Testis (tissue), 2 donors: ENCODE measurements at regions not wholly inside any gene's neighbourhood (a gene's known extent, or its start where the extent isn't known, plus 50 kb on each side); places are given as distances from the start of the nearest gene placed in this dataset.

Source experiments
- DNase-seq: peaks from one replicate; pipeline ENCODE4 v3.0.0-alpha.2; 2019
- H3K27ac ChIP-seq, 2 donors: fragments of 200-600 bp; sonication (generic); one replicate each; pipeline ENCODE4 v1.5.1; 2019
- H3K27me3 ChIP-seq: fragments of 200-600 bp; sonication (generic); one replicate; pipeline ENCODE4 v1.5.1; 2019
- H3K36me3 ChIP-seq: fragments of 200-600 bp; sonication (generic); one replicate; pipeline ENCODE4 v1.5.1; 2017; ENCODE audit warnings: low read depth; ENCODE audit errors: missing control alignments
- H3K4me1 ChIP-seq: fragments of 200-600 bp; sonication (generic); one replicate; pipeline ENCODE4 v1.5.1; 2019
- H3K4me3 ChIP-seq, 2 donors: fragments of 200-600 bp; sonication (generic); one replicate each; pipeline ENCODE4 v1.5.1; 2017 to 2019
- H3K9me3 ChIP-seq: fragments of 200-600 bp; sonication (generic); one replicate; pipeline ENCODE4 v1.5.1; 2017
- CTCF ChIP-seq, 3 experiments: fragments of 450-650 bp in 2 of 3; fragments of 200-600 bp in 1 of 3; sonication (generic) in 1 of 3; IDR thresholded peaks; one replicate each; pipeline ENCODE4 v1.5.1; 2016 to 2019; ENCODE audit warnings: antibody characterized with exemption in 3 of 3, mild to moderate bottlenecking in 2 of 3, moderate library complexity in 1 of 3
- POLR2A ChIP-seq: fragments of 450-650 bp; IDR thresholded peaks from one replicate; pipeline ENCODE4 v1.6.1; 2017; ENCODE audit warnings: antibody characterized with exemption, mild to moderate bottlenecking, moderate library complexity
- WGBS, 2 donors: methylation state at CpG; one replicate each; pipeline ENCODE4 v1.1.5; 2018; 5-methylcytosine and 5-hydroxymethylcytosine counted together
- intact Hi-C: fragments of 100-400 bp; cut with DNase I; formaldehyde crosslinking; loops from one replicate; pipeline ENCODE4 v1.15.1; 2023; ENCODE audit warnings: low total_unique reads

- intact Hi-C loops: no loop called here
These were observed 537.3 kb upstream of the TGFBR2 start for GRCh38 chr3:30069056-30069455.

DNA sequence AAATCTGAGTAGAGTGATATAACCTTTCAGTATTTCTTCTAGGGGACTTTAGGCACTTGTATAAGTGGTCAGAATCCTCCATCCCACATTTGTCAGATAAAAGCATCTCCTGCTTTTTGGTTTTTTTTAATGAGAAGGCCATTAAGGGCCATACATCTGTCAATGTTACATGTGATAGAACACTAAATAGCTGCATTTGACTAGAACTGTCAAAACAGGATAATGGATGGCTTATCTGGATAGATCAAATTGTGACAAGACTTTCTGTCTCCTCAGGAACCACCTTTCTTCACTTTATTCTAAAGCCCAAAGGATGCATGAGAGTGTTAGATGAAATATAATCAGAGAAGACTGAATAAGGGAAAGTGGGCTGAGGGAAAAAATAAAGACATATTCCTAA is 533.4 kb upstream of the TGFBR2 start:
- TF ChIP-seq POLR2A (no peak), CTCF (IDR thresholded peaks at IDR 0.05) (no peak)
- H3K27me3 ChIP-seq: no peaks in the 10 kb centered on the region
- intact Hi-C loops: no loop called here

More at GRCh38 chr3:30069056-30069455, 537.3 kb upstream of the TGFBR2 start:
- H3K27ac ChIP-seq: no peak overlapping the region
- TF ChIP-seq POLR2A: no peak
- TF ChIP-seq CTCF (IDR thresholded peaks at IDR 0.05): no peak
- no peaks in the 10 kb centered on the region for H3K36me3 ChIP-seq
- no peaks in the 10 kb centered on the region for H3K9me3 ChIP-seq
- H3K27me3 ChIP-seq: no peaks in the 10 kb centered on the region
- no peak for DNase-seq
- no peak overlapping the region for H3K4me3 ChIP-seq
- no peaks in the 10 kb centered on the region for H3K4me1 ChIP-seq
- WGBS, 2 donors: 85 to 93% methylated on average over 2 of the region's 2 CpGs

DNA sequence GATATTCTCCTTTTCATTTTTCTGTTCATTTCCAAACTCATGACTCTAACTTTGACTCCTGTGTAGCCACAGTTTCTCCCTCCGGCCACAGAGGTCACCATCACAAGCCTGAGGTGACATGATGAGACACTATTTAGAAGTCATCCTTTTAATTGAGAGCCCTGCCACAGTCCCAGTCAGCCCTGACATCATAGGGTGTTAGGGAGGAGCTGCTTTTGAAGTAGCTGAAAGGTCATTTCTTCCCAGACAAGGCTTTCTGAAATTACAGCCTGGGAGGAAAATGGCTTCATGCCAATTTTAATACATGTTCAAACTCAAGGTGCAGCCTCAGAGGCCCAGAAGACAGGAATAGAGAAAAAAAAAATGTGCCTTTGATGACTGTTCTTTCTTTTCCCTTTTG is 532.8 kb upstream of the TGFBR2 start:
- Histone ChIP-seq H3K4me3 (no peak overlapping the region), H3K27me3 (no peaks in the 10 kb centered on the region), H3K36me3 (no peaks in the 10 kb centered on the region), H3K9me3 (no peaks in the 10 kb centered on the region), H3K27ac (no peak overlapping the region), H3K4me1 (no peaks in the 10 kb centered on the region)
- intact Hi-C loops: no loop called here
- WGBS, 2 donors: 70 to 80% methylated on average over 1 of the region's 1 CpG
- TF ChIP-seq POLR2A: no peak
- TF ChIP-seq CTCF (IDR thresholded peaks at IDR 0.05): no peak
- DNase-seq: no peak

More for the DNA sequence above, 533.4 kb upstream of the TGFBR2 start:
- Histone ChIP-seq H3K9me3 (no peaks in the 10 kb centered on the region), H3K27ac (no peak overlapping the region), H3K36me3 (no peaks in the 10 kb centered on the region), H3K4me1 (no peaks in the 10 kb centered on the region), H3K4me3 (no peak overlapping the region)
- DNase-seq: no peak

DNA sequence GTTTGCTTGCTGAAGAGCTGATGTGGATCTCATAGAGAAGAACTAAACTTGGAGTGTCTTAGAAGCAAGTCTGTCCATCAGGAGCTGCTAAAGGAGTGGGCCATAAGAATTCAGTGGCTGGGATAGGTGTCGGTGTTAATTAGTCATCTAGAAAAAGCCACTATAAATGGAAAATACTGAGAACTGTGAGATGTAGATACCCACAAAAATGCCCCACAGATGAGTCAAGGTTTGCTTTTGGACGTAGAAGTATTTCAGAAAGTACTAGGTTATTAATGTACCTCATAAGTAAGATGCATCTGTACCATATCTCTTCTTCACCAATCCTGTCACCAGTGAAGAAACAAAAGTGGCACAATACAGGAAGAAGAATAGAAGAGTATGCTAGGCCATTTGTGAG is 530.9 kb upstream of the TGFBR2 start:
- Histone ChIP-seq H3K36me3 (no peaks in the 10 kb centered on the region), H3K9me3 (no peaks in the 10 kb centered on the region), H3K27ac (no peak overlapping the region), H3K4me1 (no peaks in the 10 kb centered on the region), H3K27me3 (no peaks in the 10 kb centered on the region), H3K4me3 (no peak overlapping the region)
- TF ChIP-seq CTCF (IDR thresholded peaks at IDR 0.05) (no peak), POLR2A (no peak)
- WGBS, 2 donors: 93 to 95% methylated on average over 2 of the region's 2 CpGs
- intact Hi-C loops: no loop called here
- DNase-seq: no peak

DNA sequence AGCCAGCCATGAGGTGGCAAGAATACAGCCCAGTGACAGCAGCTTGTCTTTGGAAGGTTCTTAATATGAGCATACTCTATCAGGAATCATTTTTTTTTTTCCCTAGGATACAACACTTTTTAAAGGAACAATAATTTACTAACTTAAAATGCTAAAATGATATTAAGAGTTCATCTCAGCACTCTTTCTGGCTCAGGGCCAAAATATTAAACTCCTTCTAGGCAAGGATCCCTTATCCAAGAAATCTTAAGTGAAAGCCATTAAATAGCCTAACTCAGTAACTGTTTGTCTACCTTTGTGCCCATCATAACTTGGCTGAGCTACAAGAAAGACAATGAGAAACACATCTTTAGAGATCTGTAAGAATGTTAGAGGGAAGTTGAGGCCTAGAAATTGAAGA is 529.5 kb upstream of the TGFBR2 start:
- no peaks in the 10 kb centered on the region for H3K27me3 ChIP-seq
- intact Hi-C loops: no loop called here

More for the DNA sequence above, 529.5 kb upstream of the TGFBR2 start:
- H3K4me3 ChIP-seq: no peak overlapping the region
- TF ChIP-seq CTCF (IDR thresholded peaks at IDR 0.05) (no peak), POLR2A (no peak)
- no peak for DNase-seq
- no peak overlapping the region for H3K27ac ChIP-seq
- H3K36me3 ChIP-seq: no peaks in the 10 kb centered on the region
- H3K4me1 ChIP-seq: no peaks in the 10 kb centered on the region
- no peaks in the 10 kb centered on the region for H3K9me3 ChIP-seq
